D721Med (cell line): ENCODE measurements at regions not wholly inside any gene's neighbourhood (a gene's known extent, or its start where the extent isn't known, plus 50 kb on each side); places are given as distances from the start of the nearest gene placed in this dataset.
"Not testable (repeated sequence)": the region's sequence is repeated elsewhere in the genome, so short reads cannot be mapped to it uniquely, and the experiment has no call there.

Source experiments
- DNase-seq: peaks from one replicate; pipeline ENCODE4 v3.0.0; 2011; ENCODE audit warnings: low spot score; ENCODE audit not compliant: insufficient read length
- FAIRE-seq: peaks from 2 replicates; lab custom pipeline; 2011; peaks lifted over from hg19 to GRCh38; lab: Jason Lieb, UNC
- TF ChIP-seq, protein P1 (sequence below): IDR thresholded peaks from 2 replicates; pipeline ENCODE4 v1.5.1; 2012; ENCODE audit warnings: mild to moderate bottlenecking, control low read depth; ENCODE audit not compliant: insufficient read depth; ENCODE audit errors: missing control alignments

DNA sequence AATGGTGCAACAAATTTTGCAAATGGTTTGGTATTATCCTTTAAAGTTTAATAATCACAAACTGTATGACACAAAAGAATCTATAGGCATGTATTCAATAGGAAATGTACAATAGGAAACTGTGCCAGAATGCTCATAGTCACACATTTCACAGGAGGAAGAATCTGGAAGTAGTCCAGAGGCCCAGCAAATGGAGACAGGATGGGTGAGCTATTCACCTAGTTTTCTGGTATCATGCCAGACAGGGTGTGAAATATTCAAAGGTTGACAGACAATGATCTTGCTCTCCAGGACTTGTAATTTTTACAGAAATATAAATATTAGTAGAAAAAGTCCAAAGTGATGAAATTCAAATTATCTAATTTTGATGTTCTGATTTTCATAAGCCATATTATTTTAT lies 520.1 kb upstream of the IMPG1 start:
- FAIRE-seq: no peak
- DNase-seq: no peak
- TF ChIP-seq, protein P1, sequence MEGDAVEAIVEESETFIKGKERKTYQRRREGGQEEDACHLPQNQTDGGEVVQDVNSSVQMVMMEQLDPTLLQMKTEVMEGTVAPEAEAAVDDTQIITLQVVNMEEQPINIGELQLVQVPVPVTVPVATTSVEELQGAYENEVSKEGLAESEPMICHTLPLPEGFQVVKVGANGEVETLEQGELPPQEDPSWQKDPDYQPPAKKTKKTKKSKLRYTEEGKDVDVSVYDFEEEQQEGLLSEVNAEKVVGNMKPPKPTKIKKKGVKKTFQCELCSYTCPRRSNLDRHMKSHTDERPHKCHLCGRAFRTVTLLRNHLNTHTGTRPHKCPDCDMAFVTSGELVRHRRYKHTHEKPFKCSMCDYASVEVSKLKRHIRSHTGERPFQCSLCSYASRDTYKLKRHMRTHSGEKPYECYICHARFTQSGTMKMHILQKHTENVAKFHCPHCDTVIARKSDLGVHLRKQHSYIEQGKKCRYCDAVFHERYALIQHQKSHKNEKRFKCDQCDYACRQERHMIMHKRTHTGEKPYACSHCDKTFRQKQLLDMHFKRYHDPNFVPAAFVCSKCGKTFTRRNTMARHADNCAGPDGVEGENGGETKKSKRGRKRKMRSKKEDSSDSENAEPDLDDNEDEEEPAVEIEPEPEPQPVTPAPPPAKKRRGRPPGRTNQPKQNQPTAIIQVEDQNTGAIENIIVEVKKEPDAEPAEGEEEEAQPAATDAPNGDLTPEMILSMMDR: no peak

DNA sequence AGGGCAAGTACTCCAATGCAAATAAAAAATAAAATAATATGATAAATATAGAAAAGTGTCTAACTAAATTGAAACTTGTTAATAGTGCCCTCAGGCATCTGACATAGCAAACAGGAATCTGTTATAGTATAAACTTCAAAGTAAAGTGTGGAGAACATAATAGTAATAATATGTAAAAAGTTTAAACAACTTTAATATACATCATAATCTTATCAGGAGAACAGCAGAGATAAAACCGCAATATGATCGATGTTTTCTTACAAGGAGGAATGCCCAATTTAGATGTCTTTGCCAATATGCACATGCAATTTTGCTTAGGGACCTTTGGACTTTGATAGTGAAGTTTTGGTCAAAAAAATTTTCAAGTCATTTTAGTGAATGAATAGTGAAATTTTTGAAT lies 514.8 kb upstream of the IMPG1 start:
- TF ChIP-seq, protein P1: no peak
- no peak for DNase-seq
- no peak for FAIRE-seq

DNA sequence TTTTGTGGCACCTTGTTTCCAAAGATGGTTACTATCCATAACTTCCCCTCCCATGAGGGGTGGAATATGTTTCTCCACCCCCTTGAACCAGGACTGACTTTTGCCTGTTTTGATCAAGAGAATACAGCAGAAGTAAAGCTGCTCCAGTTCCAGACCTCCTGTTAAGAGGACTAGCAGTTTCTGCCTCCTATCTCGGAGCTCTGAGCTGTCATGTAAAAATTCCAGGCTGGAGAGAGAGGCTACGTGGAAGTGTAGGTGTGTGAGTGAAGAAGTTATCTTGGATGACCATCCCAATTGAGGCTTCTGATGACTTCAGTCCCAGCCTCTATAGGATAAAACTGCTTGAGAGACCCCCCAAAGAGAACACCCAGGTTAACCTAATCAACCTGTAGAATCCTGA lies 511.7 kb upstream of the IMPG1 start:
- DNase-seq (no peak), FAIRE-seq (no peak)
- TF ChIP-seq, protein P1: no peak

DNA sequence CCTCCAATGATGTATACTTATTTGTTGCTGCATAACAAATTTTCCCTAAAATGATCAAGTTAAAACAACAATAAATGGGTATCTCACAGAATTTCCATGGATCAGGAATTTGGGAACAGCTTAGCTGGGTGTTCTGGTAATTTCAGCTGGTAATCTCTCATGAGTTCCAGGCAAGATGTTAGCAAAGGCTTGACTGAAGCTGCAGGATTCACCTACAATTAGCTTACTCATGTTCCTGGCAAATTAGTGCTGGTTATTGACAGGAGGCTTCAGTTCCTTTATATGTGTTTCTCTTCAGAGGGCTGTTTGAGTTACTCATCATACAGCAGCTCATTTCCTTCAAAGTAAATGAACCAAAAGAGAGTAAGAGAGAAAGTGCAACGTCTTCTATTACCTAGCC lies 506.3 kb upstream of the IMPG1 start:
- TF ChIP-seq, protein P1: no peak
- FAIRE-seq (no peak), DNase-seq (no peak)

DNA sequence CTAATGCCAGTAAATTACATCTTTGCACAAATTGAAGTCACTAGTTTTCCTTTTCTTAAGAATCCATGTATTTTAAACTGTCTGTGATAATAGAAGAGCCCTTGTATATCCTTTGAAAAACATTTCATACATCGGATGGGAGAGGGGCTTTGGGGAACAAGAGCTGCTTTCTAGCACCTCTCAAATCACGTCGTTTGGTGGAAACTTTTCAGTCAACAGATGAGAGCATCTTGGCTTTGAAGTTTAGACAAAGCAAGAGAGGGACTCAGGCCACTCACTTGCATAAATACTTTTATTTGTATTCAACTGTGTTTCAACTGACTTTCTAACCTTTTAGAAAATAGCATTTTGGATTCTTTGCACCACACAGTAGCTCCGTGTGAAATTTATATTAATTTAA lies 502.3 kb upstream of the IMPG1 start:
- FAIRE-seq: no peak
- TF ChIP-seq, protein P1: no peak
- no peak for DNase-seq

DNA sequence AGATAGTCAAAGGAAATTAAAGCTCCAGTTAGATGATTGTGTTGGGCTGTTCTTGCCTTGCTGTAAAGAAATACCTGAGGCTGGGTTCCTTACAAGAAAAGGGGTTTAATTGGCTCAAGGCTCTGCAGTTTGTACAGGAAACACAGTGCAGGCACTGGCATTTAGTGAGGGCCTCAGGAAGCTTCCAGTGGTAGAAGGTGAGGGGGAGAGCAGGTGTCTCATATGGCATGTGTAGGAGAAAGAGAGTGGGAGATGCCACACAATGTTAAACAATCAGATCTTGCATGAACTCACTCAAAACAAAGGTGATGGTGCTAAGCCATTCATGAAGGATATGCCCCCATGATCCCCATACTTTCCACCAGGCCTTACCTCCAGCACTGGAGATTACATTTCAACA lies 493.5 kb upstream of the IMPG1 start:
- TF ChIP-seq, protein P1: no peak
- no peak for FAIRE-seq
- DNase-seq: no peak

DNA sequence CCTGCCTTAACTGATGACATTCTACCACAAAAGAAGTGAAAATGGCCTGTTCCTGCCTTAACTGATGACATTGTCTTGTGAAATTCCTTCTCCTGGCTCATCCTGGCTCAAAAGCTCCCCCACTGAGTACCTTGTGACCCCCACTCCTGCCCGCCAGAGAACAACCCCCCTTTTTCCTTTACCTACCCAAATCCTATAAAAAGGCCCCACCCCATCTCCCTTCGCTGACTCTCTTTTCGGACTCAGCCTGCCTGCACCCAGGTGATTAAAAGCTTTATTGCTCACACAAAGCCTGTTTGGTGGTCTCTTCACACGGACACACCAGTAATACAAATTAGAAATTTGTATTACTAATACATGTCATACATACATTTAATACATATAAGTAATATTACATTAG lies 489.9 kb upstream of the IMPG1 start:
- not testable (repeated sequence) for FAIRE-seq, DNase-seq

DNA sequence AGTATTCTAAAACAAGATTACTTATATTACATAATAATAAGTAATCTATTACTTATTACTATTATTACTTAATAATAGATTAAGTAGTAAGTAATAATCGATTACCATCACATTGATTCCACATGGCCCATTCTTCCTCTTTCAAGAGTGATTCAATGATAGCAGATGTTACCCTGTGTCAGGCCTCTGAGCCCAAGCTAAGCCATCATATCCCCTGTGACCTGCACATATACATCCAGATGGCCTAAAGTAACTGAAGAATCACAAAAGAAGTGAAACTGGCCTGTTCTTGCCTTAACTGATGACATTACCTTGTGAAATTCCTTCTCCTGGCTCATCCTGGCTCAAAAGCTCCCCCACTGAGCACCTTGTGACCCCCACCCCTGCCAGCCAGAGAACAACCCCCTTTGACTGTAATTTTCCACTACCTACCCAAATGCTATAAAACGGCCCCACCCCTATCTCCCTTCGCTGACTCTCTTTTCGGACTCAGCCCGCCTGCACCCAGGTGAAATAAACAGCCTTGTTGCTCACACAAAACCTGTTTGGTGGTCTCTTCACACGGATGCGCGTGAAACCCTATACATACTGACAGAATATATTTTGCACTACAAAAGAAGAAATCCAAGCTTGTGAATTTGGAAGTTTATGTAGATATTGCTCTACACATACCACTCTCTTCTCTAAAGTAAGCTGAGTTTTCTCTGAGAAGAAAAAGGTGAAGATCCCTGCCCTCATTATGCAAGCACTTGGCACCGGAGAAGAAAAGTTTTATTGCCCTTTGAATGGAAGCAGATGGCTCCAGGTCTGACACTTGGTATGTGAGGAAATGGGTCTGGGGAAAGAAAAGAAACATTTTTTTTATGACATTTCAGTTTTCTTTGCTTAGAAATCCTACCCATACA lies 488.6 kb upstream of the IMPG1 start:
- not testable (repeated sequence) for FAIRE-seq, DNase-seq
